GM12878 (cell line): ENCODE measurements at regions not wholly inside any gene's neighbourhood (a gene's known extent, or its start where the extent isn't known, plus 50 kb on each side); places are given as distances from the start of the nearest gene placed in this dataset.

Experiments used
- ATAC-seq: fragments of 200-7000 bp; cut with Tn5 transposase; 3 replicates; pipeline ENCODE4 v1.9.1; 2020; ENCODE audit warnings: mild to moderate bottlenecking, moderate library complexity
- BruUV-seq: library from RNA; stranded (reverse); fragments of 400-500 nt; replicated peaks from 2 replicates; lab custom pipeline; 2021; lab: Mats Ljungman, UMichigan
- CTCF ChIA-PET: fragments of 300-600 bp; sonication (Branson Sonifier 250); formaldehyde crosslinking; extraction: SDS; loops from one replicate; lab custom pipeline; 2021; ENCODE audit warnings: inconsistent platforms; lab: Yijun Ruan, JAX
- POLR2A ChIA-PET: fragments of 350-600 bp; formaldehyde crosslinking; extraction: SDS; loops from one replicate; lab custom pipeline; 2021; ENCODE audit warnings: inconsistent platforms; lab: Charles Lee
- RAD21 ChIA-PET: fragments of 300-600 bp; sonication (Branson Sonifier 250); formaldehyde crosslinking; loops from one replicate; lab custom pipeline; 2023; ENCODE audit warnings: antibody characterized with exemption; ENCODE audit not compliant: unreplicated experiment; lab: Charles Lee
- SMC1A ChIA-PET: fragments of 300-600 bp; sonication (Branson Sonifier 250); formaldehyde crosslinking; loops from one replicate; lab custom pipeline; 2023; ENCODE audit not compliant: unreplicated experiment, uncharacterized antibody; lab: Charles Lee
- DNase-seq: peaks from one replicate; pipeline ENCODE4 v3.0.0-alpha.2; 2011; ENCODE audit warnings: low read depth, low spot score
- FAIRE-seq: peaks from 3 replicates; lab custom pipeline; 2011; peaks lifted over from hg19 to GRCh38; lab: Jason Lieb, UNC
- H2AFZ ChIP-seq: 2 replicates; pipeline ENCODE4 v1.6.0; 2011; ENCODE audit warnings: low read depth, low read length, control low read depth; ENCODE audit not compliant: control insufficient read depth
- H3K27ac ChIP-seq: 2 replicates; pipeline ENCODE4 v1.5.1; 2011; ENCODE audit warnings: control low read depth; ENCODE audit not compliant: control insufficient read depth, insufficient read depth
- H3K27me3 ChIP-seq, 2 experiments: replicated peaks in 1 of 2; 2 replicates each; pipeline versions ENCODE4 v1.6.0 to v1.6.1; 2011; ENCODE audit warnings: low read length in 1 of 2; ENCODE audit not compliant: control insufficient read depth in 2 of 2, insufficient read depth in 2 of 2
- H3K36me3 ChIP-seq, 2 experiments: 2 replicates each; pipeline ENCODE4 v1.5.1; 2011; ENCODE audit warnings: low read length in 1 of 2; ENCODE audit not compliant: control insufficient read depth in 2 of 2, insufficient read depth in 2 of 2
- H3K4me1 ChIP-seq: 2 replicates; pipeline ENCODE4 v1.6.1; 2011; ENCODE audit warnings: mild to moderate bottlenecking, low read length, moderate library complexity, mixed read lengths; ENCODE audit not compliant: control insufficient read depth, insufficient read depth
- H3K4me2 ChIP-seq: 2 replicates; pipeline ENCODE4 v1.6.0; 2011; ENCODE audit warnings: control low read depth; ENCODE audit not compliant: control insufficient read depth, insufficient read depth
- H3K4me3 ChIP-seq: fragments of 200-600 bp; sonication (generic); 2 replicates; pipeline ENCODE4 v1.5.1; 2016
- H3K79me2 ChIP-seq: 2 replicates; pipeline ENCODE4 v1.6.0; 2011; ENCODE audit warnings: low read length; ENCODE audit not compliant: control insufficient read depth, insufficient read depth
- H3K9ac ChIP-seq: 2 replicates; pipeline ENCODE4 v1.8.0; 2011; ENCODE audit warnings: low read length, control low read depth, mixed read lengths; ENCODE audit not compliant: control insufficient read depth, insufficient read depth
- H3K9me3 ChIP-seq: replicated peaks from 3 replicates; pipeline ENCODE4 v1.5.1; 2011; ENCODE audit warnings: mild to moderate bottlenecking, low read length; ENCODE audit not compliant: control insufficient read depth, insufficient read depth
- H4K20me1 ChIP-seq: 2 replicates; pipeline ENCODE4 v1.6.0; 2011; ENCODE audit not compliant: control insufficient read depth, insufficient read depth
- ASH2L ChIP-seq: fragments of 300-600, 200-600 bp; sonication (generic); IDR thresholded peaks from 2 replicates; pipeline ENCODE4 v1.6.1; 2017; ENCODE audit warnings: low read depth, mild to moderate bottlenecking, borderline replicate concordance
- EED ChIP-seq: sonication (generic); IDR thresholded peaks from 2 replicates; pipeline ENCODE4 v1.6.1; 2016; ENCODE audit warnings: antibody characterized with exemption, low read depth
- LARP7 ChIP-seq: fragments of 450-650 bp; IDR thresholded peaks from 2 replicates; pipeline ENCODE4 v1.6.1; 2017; ENCODE audit warnings: mild to moderate bottlenecking
- MLLT1 ChIP-seq: fragments of 450-650 bp; IDR thresholded peaks from 2 replicates; pipeline ENCODE4 v1.6.1; 2016; ENCODE audit warnings: mild to moderate bottlenecking
- MYB ChIP-seq: fragments of 150-350 bp; IDR thresholded peaks from 2 replicates; pipeline ENCODE4 v1.6.1; 2014; ENCODE audit warnings: mild to moderate bottlenecking, low read depth, low read length, borderline replicate concordance
- PBX3 ChIP-seq: IDR thresholded peaks from 2 replicates; pipeline ENCODE4 v1.6.1; 2011; ENCODE audit warnings: mild to moderate bottlenecking, low read depth, low read length, moderate library complexity; ENCODE audit not compliant: insufficient replicate concordance
- POU2F2 ChIP-seq: IDR thresholded peaks from 3 replicates; pipeline ENCODE4 v1.6.1; 2011; ENCODE audit warnings: low read depth, mild to moderate bottlenecking, low read length, borderline replicate concordance
- RBBP5 ChIP-seq: fragments of 200-600 bp; sonication (generic); conservative IDR thresholded peaks from 2 replicates; pipeline ENCODE4 v1.6.1; 2016
- RELA ChIP-seq: fragments of 450-650 bp; IDR thresholded peaks from 2 replicates; pipeline ENCODE4 v1.8.0; 2014; ENCODE audit warnings: borderline replicate concordance; ENCODE audit not compliant: partially characterized antibody
- SP1 ChIP-seq: IDR thresholded peaks from one replicate; pipeline ENCODE4 v1.6.1; 2011; ENCODE audit warnings: low read depth, low read length
- SREBF2 ChIP-seq: IDR thresholded peaks from 2 replicates; pipeline ENCODE4 v1.6.1; 2012; ENCODE audit warnings: mild to moderate bottlenecking, low read length
- SUZ12 ChIP-seq: fragments of 200-600 bp; sonication (generic); IDR thresholded peaks from one replicate; pipeline ENCODE4 v1.6.1; 2018; ENCODE audit warnings: antibody characterized with exemption, mild to moderate bottlenecking; ENCODE audit not compliant: unreplicated experiment
- TCF3 ChIP-seq: IDR thresholded peaks from 2 replicates; pipeline ENCODE4 v1.6.1; 2012; ENCODE audit warnings: low read depth, mild to moderate bottlenecking, low read length, borderline replicate concordance; ENCODE audit not compliant: insufficient read depth
- ZBTB4 ChIP-seq: fragments of 450-650 bp; formaldehyde crosslinking; IDR thresholded peaks from 2 replicates; pipeline ENCODE4 v1.4.0; 2022; ENCODE audit warnings: mild to moderate bottlenecking, moderate library complexity
- ZBTB40 ChIP-seq: fragments of 450-650 bp; IDR thresholded peaks from 2 replicates; pipeline ENCODE4 v1.6.1; 2016; ENCODE audit warnings: mild to moderate bottlenecking, moderate library complexity, borderline replicate concordance
- ZNF24 ChIP-seq: fragments of 450-650 bp; IDR thresholded peaks from 2 replicates; pipeline ENCODE4 v1.6.1; 2017; ENCODE audit warnings: antibody characterized with exemption, mild to moderate bottlenecking
- WGBS: methylation state at CpG from one replicate; pipeline ENCODE4 v1.1.6; 2016; ENCODE audit warnings: low lambda C conversion rate; ENCODE audit not compliant: insufficient replicate concordance, insufficient coverage; ENCODE audit errors: missing lambda C conversion rate; 5-methylcytosine and 5-hydroxymethylcytosine counted together
- in situ Hi-C: fragments of 300-500 bp; cut with MboI; formaldehyde crosslinking; loops from 9 replicates; pipeline ENCODE4 v1.14.3; 2018; ENCODE audit warnings: mixed read lengths
- intact Hi-C: fragments of 100-400 bp; cut with micrococcal nuclease; formaldehyde crosslinking; loops from one replicate; pipeline ENCODE4 v1.14.2; 2022; ENCODE audit not compliant: unreplicated experiment

GRCh38 chr5:128854931-128855330, 110.4 kb upstream of the SLC27A6 start:
- ATAC-seq, result no peak
- ChIA-PET SMC1A (interaction anchor here (1.3 kb wide), 1 partner anchor 17 kb away, joined by 3 read pairs; no protein-coding TSS in a partner anchor), RAD21 (no interaction called here), POLR2A (interaction anchor here (0.6 kb wide), 1 partner anchor 65 kb away, joined by 3 read pairs; no protein-coding TSS in a partner anchor), CTCF (no interaction called here)
- Histone ChIP-seq H2AFZ (no peak overlapping the region), H3K4me2 (no peak overlapping the region), H3K79me2 (no peaks in the 10 kb centered on the region), H3K9ac (no peak overlapping the region), H3K9me3 (no peaks in the 10 kb centered on the region), H4K20me1 (no peaks in the 10 kb centered on the region), H3K36me3 (no peaks in the 10 kb centered on the region), H3K4me3 (no peak overlapping the region), H3K27ac (no peak overlapping the region), H3K27me3 (no peaks in the 10 kb centered on the region), H3K4me1 (no peaks in the 10 kb centered on the region)
- 0% methylated on average over 1 of the region's 1 CpG for WGBS
- FAIRE-seq, result peak; percentile 31
- DNase-seq, result no peak
- intact Hi-C loops, result no loop called here
- no TSS peak for BruUV-seq
- in situ Hi-C loops, result no loop called here
- TF ChIP-seq ASH2L, result no peak
- no peak for TF ChIP-seq RBBP5
- no peak for TF ChIP-seq EED
- TF ChIP-seq POU2F2, result no peak
- no peak for TF ChIP-seq SP1
- TF ChIP-seq PBX3, result no peak
- TF ChIP-seq ZNF24, result no peak
- TF ChIP-seq MYB, result no peak
- no peak for TF ChIP-seq TCF3
- no peak for TF ChIP-seq ZBTB40
- no peak for TF ChIP-seq RELA
- TF ChIP-seq MLLT1, result no peak
- TF ChIP-seq SREBF2, result no peak
- no peak for TF ChIP-seq ZBTB4 (CRISPR knock-in tag)
- no peak for TF ChIP-seq LARP7
- TF ChIP-seq SUZ12, result no peak
